Upper lobe of left lung (tissue), 4 donors: ENCODE measurements at regions not wholly inside any gene's neighbourhood (a gene's known extent, or its start where the extent isn't known, plus 50 kb on each side); places are given as distances from the start of the nearest gene placed in this dataset.

Experiments used
- CTCF ChIP-seq, 6 experiments: fragments of 450-650 bp in 4 of 6; fragments of 200-600 bp in 2 of 6; sonication (generic) in 2 of 6; IDR thresholded peaks; one replicate each; pipeline ENCODE4 v1.5.1; 2016 to 2019; ENCODE audit warnings: antibody characterized with exemption in 6 of 6
- EP300 ChIP-seq, 4 donors: sonication (generic); formaldehyde crosslinking; IDR thresholded peaks; one replicate each; pipeline ENCODE4 v1.5.1; 2017; ENCODE audit warnings: antibody characterized with exemption in 4 of 4, control low read depth in 2 of 4
- POLR2AphosphoS5 ChIP-seq, 2 donors: sonication (generic); formaldehyde crosslinking; IDR thresholded peaks; one replicate each; pipeline ENCODE4 v1.5.1; 2017; ENCODE audit warnings: antibody characterized with exemption in 2 of 2

DNA sequence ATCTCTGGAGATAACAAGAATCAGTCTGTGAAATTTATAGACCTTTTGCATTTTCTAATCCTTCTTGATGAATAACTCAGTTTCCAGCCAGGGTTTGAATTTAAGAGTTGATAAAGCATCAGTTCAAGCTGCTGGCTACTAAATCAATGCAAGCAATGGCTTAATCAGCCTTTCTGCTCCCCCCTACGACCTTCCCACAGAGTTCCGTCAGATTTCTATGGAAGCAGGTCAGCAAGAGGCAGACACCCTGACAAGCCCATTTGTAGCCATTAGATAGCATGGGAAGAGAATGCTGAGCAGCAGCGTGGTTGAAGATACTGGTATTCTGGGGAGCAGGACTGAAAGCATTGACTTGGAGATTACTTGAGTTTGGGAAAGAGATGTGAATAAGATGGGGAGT, 868.1 kb downstream of the KCNJ2 start:
- TF ChIP-seq EP300 (IDR thresholded peaks at IDR 0.05) (no peak), CTCF (IDR thresholded peaks at IDR 0.05) (no peak), POLR2AphosphoS5 (IDR thresholded peaks at IDR 0.05) (no peak)
